ENCODE measurements at regions not wholly inside any gene's neighbourhood (a gene's known extent, or its start where the extent isn't known, plus 50 kb on each side); places are given as distances from the start of the nearest gene placed in this dataset.

DNA sequence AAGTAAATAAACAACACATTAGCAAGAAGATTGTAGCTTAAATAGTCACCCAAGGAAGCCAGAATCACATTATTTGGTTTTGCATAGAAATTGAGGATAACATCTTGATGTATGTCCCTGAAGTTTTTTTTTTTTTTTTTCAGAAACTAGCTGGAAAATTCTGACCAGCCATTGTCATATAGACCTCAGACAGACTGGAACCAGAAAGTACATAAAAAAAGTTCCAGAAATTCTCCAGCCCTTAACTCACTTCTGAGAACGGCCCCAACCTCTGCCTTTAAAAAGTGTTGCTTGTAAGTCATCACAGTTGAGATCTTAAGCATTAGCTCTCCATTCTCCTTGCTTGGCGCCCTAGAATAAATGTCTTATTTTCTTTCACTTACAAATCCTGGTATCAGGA, 350.5 kb downstream of the CCDC85A start:
- TF ChIP-seq, protein P1, sequence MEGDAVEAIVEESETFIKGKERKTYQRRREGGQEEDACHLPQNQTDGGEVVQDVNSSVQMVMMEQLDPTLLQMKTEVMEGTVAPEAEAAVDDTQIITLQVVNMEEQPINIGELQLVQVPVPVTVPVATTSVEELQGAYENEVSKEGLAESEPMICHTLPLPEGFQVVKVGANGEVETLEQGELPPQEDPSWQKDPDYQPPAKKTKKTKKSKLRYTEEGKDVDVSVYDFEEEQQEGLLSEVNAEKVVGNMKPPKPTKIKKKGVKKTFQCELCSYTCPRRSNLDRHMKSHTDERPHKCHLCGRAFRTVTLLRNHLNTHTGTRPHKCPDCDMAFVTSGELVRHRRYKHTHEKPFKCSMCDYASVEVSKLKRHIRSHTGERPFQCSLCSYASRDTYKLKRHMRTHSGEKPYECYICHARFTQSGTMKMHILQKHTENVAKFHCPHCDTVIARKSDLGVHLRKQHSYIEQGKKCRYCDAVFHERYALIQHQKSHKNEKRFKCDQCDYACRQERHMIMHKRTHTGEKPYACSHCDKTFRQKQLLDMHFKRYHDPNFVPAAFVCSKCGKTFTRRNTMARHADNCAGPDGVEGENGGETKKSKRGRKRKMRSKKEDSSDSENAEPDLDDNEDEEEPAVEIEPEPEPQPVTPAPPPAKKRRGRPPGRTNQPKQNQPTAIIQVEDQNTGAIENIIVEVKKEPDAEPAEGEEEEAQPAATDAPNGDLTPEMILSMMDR (IDR thresholded peaks at IDR 0.05), result no peak
- no peak for TF ChIP-seq POLR2A (IDR thresholded peaks at IDR 0.05)
